Heart right ventricle (tissue), 16 donors: ENCODE measurements at regions not wholly inside any gene's neighbourhood (a gene's known extent, or its start where the extent isn't known, plus 50 kb on each side); places are given as distances from the start of the nearest gene placed in this dataset.
"Not testable (repeated sequence)": the region's sequence is repeated elsewhere in the genome, so short reads cannot be mapped to it uniquely, and the experiment has no call there.

Experiments used
- ATAC-seq, 8 donors: fragments of 200-7000 bp; cut with Tn5 transposase; one replicate each; pipeline ENCODE4 v1.9.1; 2020; ENCODE audit warnings: mild to moderate bottlenecking in 8 of 8, moderate library complexity in 8 of 8, moderate number of reproducible peaks in 1 of 8
- DNase-seq, 2 donors: peaks; one replicate each; pipeline ENCODE4 v3.0.0-alpha.2; 2020
- H3K27ac ChIP-seq, 10 donors: fragments of 200-600 bp; sonication (generic) in 2 of 10; one replicate each; pipeline versions ENCODE4 v1.5.0 to v1.8.0; 2020 to 2022; ENCODE audit warnings: mild to moderate bottlenecking in 3 of 10
- H3K27me3 ChIP-seq, 7 donors: fragments of 200-600 bp; one replicate each; pipeline ENCODE4 v1.8.0; 2021 to 2022; ENCODE audit warnings: mild to moderate bottlenecking in 2 of 7
- H3K36me3 ChIP-seq, 9 donors: fragments of 200-600 bp; sonication (generic) in 1 of 9; one replicate each; pipeline versions ENCODE4 v1.5.0 to v1.8.0; 2020 to 2022; ENCODE audit warnings: mild to moderate bottlenecking in 2 of 9
- H3K4me1 ChIP-seq, 9 donors: fragments of 200-600 bp; sonication (generic) in 1 of 9; one replicate each; pipeline versions ENCODE4 v1.5.0 to v1.8.0; 2020 to 2022; ENCODE audit warnings: mild to moderate bottlenecking in 4 of 9
- H3K4me3 ChIP-seq, 10 donors: fragments of 200-600 bp; sonication (generic) in 2 of 10; one replicate each; pipeline versions ENCODE4 v1.5.0 to v1.8.0; 2020 to 2022; ENCODE audit warnings: mild to moderate bottlenecking in 7 of 10, moderate library complexity in 2 of 10
- H3K9me3 ChIP-seq, 11 donors: fragments of 200-600 bp in 10 of 11; sonication (generic) in 2 of 11; one replicate each; pipeline versions ENCODE4 v1.5.0 to v1.8.0; 2013 to 2022; ENCODE audit warnings: mild to moderate bottlenecking in 2 of 11, control low read depth in 1 of 11, moderate library complexity in 1 of 11
- WGBS, 2 donors: extraction: QIAGEN DNeasy Blood & Tissue Kit; methylation state at CpG; one replicate each; pipeline ENCODE4 v1.1.7; 2013; ENCODE audit warnings: inconsistent platforms in 1 of 2; 5-methylcytosine and 5-hydroxymethylcytosine counted together
- intact Hi-C, 10 donors: fragments of 100-400 bp; cut with DNase I; formaldehyde crosslinking; loops; one replicate each; pipeline versions ENCODE4 v1.11.1 to v1.14.2; 2022
- TF ChIP-seq, protein P1 (sequence below), 9 donors: fragments of 200-600 bp; sonication (generic) in 2 of 9; IDR thresholded peaks; one replicate each; pipeline versions ENCODE4 v1.5.0 to v1.8.0; 2021 to 2022; ENCODE audit warnings: antibody characterized with exemption in 9 of 9, mild to moderate bottlenecking in 5 of 9, moderate library complexity in 1 of 9
- donor health status: Arrhythmogenic right ventricular cardiomyopathy.
- donor health status: ischemic (EF 13 %, LVEDD 7.1; RV severe dilation, severe dysfunction).
- donor health status: healthy with polysubstance abuse.
- donor health status: DM: no; HTN: yes; CAD: no.
- donor health status: DM: no; HTN: no; CAD: no.
- donor health status: ischemic (EF 25% LVEDD 6.9; RV normal size, moderate dysfunction).
- donor health status: ischemic (EF 25% LVEDD 5.7; RV mildly dilated, moderate dysfunction).
- donor health status: healthy.
- donor health status: DM: yes; HTN: yes; CAD: no.
- donor health status: Ischemic cardiomyopathy.
- donor health status: ischemic (EF 35%, LVEDD 5.7; RV mildly dilated, moderate dysfunction).
- donor health status: nonischemic (EF 11% LVEDD 7.7; RV severe dilation, severe dysfunction).
- donor health status: DM: yes; HTN: yes; CAD: no.
- donor health status: PGD.
- donor health status: ischemic (EF 29% LVEDD 5.4; RV normal size, mild dysfunction).
- donor health status: nonischemic (EF 23%, LVEDD 6.1; RV moderate dilation, normal function).

DNA sequence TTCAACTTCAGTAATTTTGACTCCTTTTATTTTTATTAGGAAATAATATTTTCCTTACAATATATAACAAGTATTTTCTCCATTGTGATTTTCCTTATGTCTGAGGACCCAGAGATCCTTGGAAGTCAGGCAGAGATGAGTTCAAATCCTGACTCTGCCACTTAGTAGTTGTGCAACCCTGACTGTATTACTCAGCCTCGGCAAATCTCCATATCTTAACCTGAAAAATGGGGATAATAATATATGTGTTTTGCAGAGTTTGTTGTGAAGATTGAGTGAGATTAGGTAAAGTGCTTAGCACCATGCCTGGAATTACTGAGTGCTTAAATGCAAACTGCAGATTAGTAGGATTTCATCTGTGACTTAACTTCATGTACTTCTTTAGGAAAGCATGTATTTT lies 120.5 kb upstream of the KLF14 start:
- no peak overlapping the region for H3K4me3 ChIP-seq
- TF ChIP-seq, protein P1, sequence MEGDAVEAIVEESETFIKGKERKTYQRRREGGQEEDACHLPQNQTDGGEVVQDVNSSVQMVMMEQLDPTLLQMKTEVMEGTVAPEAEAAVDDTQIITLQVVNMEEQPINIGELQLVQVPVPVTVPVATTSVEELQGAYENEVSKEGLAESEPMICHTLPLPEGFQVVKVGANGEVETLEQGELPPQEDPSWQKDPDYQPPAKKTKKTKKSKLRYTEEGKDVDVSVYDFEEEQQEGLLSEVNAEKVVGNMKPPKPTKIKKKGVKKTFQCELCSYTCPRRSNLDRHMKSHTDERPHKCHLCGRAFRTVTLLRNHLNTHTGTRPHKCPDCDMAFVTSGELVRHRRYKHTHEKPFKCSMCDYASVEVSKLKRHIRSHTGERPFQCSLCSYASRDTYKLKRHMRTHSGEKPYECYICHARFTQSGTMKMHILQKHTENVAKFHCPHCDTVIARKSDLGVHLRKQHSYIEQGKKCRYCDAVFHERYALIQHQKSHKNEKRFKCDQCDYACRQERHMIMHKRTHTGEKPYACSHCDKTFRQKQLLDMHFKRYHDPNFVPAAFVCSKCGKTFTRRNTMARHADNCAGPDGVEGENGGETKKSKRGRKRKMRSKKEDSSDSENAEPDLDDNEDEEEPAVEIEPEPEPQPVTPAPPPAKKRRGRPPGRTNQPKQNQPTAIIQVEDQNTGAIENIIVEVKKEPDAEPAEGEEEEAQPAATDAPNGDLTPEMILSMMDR (IDR thresholded peaks at IDR 0.05) = no peak
- H3K27ac ChIP-seq = no peak overlapping the region
- WGBS, 2 donors = 86 to 95% methylated on average over 1 of the region's 1 CpG
- intact Hi-C loops = no loop called here
- DNase-seq (no peak), ATAC-seq (no peak)
- H3K9me3 ChIP-seq = peaks cover 0 to 40% (median 28%) of the 10 kb centered on the region in 11 donors
- H3K36me3 ChIP-seq = peaks cover 0 to 62% (median 12%) of the 10 kb centered on the region in 9 donors
- no peaks in the 10 kb centered on the region for H3K4me1 ChIP-seq
- H3K27me3 ChIP-seq = no peaks in the 10 kb centered on the region

DNA sequence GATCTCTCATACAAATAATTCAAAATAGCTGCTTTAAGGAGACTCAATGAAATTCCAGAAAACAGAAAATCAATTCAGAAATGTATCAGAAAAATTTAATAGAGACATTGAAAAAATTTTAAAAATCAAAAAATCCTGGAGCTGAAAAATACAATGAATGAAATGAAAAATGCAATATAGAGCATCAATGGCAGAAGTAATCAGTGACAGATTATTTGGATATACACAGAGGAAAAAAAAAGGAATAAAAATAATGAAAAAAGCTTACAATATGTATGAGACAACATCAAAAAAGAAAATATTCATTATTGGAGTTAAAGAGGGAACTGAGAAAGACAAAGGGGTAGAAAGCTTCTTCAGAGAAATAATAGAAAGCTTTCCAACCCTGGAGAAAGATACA lies 122.9 kb upstream of the KLF14 start:
- no peaks in the 10 kb centered on the region for H3K27me3 ChIP-seq
- H3K4me1 ChIP-seq = no peaks in the 10 kb centered on the region
- TF ChIP-seq, protein P1 (IDR thresholded peaks at IDR 0.05) = no peak
- no peak overlapping the region for H3K4me3 ChIP-seq
- peaks cover 0 to 64% (median 41%) of the 10 kb centered on the region in 11 donors for H3K9me3 ChIP-seq
- H3K36me3 ChIP-seq = peaks cover 0 to 86% (median 17%) of the 10 kb centered on the region in 9 donors
- no peak overlapping the region for H3K27ac ChIP-seq
- intact Hi-C loops = no loop called here
- no peak for DNase-seq
- ATAC-seq = no peak

DNA sequence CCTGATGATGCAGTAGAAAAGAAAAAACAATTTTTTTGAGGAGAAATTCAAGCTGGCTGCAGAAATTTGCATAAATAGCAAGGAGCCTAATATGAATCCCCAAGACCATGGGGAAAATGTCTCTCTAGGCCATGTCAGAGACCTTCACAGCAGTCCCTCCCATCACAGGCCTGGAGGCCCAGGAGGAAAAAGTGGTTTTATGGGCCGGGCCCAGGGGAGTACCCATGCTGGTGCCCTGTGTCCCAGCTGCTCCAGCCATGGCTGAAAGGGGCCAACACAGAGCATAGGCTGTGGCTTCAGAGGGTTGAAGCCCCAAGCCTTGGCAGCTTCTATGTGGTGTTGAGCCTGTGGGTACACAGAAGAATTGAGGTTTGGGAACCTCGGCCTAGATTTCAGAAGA lies 126.8 kb upstream of the KLF14 start:
- peaks cover 0 to 99% (median 27%) of the 10 kb centered on the region in 9 donors for H3K36me3 ChIP-seq
- H3K27me3 ChIP-seq, H3K4me3 ChIP-seq, DNase-seq, intact Hi-C loops, H3K27ac ChIP-seq, ATAC-seq, H3K4me1 ChIP-seq: not testable (repeated sequence)
- WGBS, 2 donors = 87 to 92% methylated on average over 2 of the region's 2 CpGs
- H3K9me3 ChIP-seq = peaks cover 0 to 68% (median 41%) of the 10 kb centered on the region in 11 donors

DNA sequence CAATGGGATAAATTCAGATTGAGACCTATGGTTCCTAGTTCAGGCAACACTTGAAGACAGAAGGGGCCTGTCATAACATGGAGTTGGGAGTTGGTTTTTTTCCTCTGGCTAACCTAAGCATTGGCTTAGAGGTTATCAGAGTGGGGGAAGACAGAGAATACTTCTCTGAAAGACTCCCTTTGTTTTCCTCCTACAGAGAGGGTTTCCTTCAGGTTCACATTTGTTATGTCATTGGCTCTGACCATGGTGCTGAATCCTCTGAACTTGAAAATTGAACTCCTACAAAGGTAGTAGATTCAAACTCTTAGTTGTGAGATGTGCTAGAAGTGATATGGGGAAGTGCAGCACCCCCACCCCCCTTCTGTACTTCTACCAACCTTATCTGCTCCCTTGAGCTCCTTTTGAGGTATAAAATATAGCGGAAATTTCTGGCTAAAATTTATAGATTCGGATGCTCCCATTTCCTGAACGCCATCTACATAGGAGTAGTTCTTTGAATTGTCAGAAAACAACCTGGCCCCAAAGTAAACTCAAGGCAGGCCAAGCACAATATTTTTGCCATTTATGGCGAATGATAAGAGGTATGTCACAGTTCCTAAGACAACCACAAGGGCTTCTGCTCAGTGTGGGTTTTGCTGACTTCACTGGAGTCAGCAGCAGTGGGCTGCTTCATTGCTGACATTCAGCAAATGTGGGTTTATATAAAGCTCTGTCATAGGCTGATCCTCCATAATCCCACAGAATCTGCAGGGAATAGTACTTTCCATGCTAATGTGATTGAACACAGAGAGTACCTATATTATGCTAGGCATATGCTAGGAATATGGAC lies 131.6 kb upstream of the KLF14 start:
- 77 to 86% methylated on average over 4 of the region's 4 CpGs for WGBS, 2 donors
- no peak for DNase-seq
- H3K4me3 ChIP-seq = no peak overlapping the region
- TF ChIP-seq, protein P1 (IDR thresholded peaks at IDR 0.05) = no peak
- intact Hi-C loops = no loop called here
- H3K36me3 ChIP-seq = peaks cover 0 to 100% (median 35%) of the 10 kb centered on the region in 9 donors
- no peaks in the 10 kb centered on the region for H3K27me3 ChIP-seq
- no peak overlapping the region for H3K27ac ChIP-seq
- H3K9me3 ChIP-seq = peaks cover 0 to 22% (median 5%) of the 10 kb centered on the region in 11 donors
- ATAC-seq = no peak
- H3K4me1 ChIP-seq = peaks cover 0 to 10% (median 0%) of the 10 kb centered on the region in 9 donors

DNA sequence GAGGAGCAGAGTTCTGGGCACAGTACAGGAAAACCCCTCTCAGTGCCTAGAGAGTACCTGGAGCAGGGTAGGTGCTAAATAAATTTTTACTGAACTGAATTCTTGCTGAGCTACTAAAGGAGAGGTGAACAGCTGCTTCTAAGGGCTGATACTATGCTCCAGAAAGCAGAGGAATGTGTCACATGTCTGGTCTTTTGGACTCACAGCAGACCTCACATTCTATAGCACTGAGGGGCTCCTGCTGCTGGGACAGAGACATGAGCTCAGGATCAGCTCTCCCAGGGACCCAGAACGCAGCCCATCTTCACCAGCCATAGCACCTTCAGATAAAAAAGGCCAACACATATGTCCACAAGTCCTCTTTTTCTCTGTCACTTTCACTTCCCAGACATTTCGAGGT lies 133.0 kb upstream of the KLF14 start:
- TF ChIP-seq, protein P1 (IDR thresholded peaks at IDR 0.05) = no peak
- H3K27me3 ChIP-seq = no peaks in the 10 kb centered on the region
- peaks cover 0 to 10% (median 0%) of the 10 kb centered on the region in 9 donors for H3K4me1 ChIP-seq
- peak overlapping the region in 1 of 10 donors; percentile 23 for H3K27ac ChIP-seq
- intact Hi-C loops = no loop called here
- DNase-seq (no peak), ATAC-seq (no peak)
- H3K9me3 ChIP-seq = peaks cover 0 to 8% (median 0%) of the 10 kb centered on the region in 11 donors
- H3K4me3 ChIP-seq = no peak overlapping the region
- WGBS, 2 donors = 93% methylated on average over 2 of the region's 2 CpGs
- peaks cover 0 to 100% (median 27%) of the 10 kb centered on the region in 9 donors for H3K36me3 ChIP-seq
